GM21381 (cell line): ENCODE measurements at regions not wholly inside any gene's neighbourhood (a gene's known extent, or its start where the extent isn't known, plus 50 kb on each side); places are given as distances from the start of the nearest gene placed in this dataset.

ENCODE experiments used
- ATAC-seq: cut with Tn5 transposase; IDR thresholded peaks from one replicate; pipeline ENCODE4 v1.9.1; 2021; ENCODE audit warnings: mild to moderate bottlenecking, moderate library complexity; ENCODE audit not compliant: unreplicated experiment

GRCh38 chr16:6481894-6482293, 850.8 kb upstream of the RBFOX1 start:
- no peak for ATAC-seq

GRCh38 chr16:6453742-6454141, 878.9 kb upstream of the RBFOX1 start:
- no peak for ATAC-seq

- ATAC-seq, result no peak
Measured at GRCh38 chr16:6447021-6447790, 885.4 kb upstream of the RBFOX1 start.

DNA sequence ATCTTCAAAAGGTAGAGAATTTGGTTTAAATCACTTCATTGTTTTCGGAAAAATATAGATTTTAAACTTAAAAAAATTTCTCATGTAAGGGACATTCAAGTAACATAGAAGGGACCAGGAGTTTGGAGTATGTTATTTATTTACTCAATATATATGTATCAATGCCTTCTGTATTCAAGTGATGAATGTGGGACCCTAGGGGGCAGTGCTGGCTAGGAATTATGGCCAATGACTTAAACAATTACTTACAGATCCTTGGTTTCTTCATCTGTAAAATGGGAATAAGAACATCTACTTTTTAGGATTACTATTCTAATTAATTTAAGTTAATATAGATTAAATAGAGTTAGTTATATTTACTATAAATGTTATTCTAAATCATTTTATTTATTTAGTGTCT, 886.3 kb upstream of the RBFOX1 start:
- ATAC-seq, result no peak

GRCh38 chr16:6439129-6439528, 893.5 kb upstream of the RBFOX1 start:
- ATAC-seq, result no peak

DNA sequence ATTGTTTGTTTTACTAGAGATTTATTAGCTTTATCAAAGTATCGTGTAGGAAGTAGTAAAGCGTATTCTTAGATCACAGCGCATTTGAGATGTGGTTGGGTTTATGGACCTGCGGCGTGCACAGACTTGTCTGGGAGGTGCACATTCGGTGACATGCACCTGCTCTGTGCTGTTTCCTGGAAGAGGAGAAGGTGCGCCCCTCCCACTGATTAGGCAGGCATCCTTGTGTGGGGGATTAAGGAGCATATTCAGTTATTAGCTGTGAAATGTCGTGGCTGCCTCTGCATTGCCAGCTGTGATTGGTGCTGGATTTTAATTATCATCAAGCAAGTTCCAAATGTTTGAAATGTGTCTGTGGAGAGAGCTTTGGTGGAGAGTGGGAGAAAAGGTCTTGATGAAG, 903.8 kb upstream of the RBFOX1 start:
- no peak for ATAC-seq

GRCh38 chr16:6427621-6428020, 905.0 kb upstream of the RBFOX1 start:
- ATAC-seq, result no peak

GRCh38 chr16:6407596-6407995, 925.0 kb upstream of the RBFOX1 start:
- no peak for ATAC-seq

GRCh38 chr16:6406028-6406427, 926.6 kb upstream of the RBFOX1 start:
- no peak for ATAC-seq

GRCh38 chr16:6382924-6383459, 949.7 kb upstream of the RBFOX1 start:
- ATAC-seq, result no peak

- no peak for ATAC-seq
Measured at GRCh38 chr16:6381896-6382295, 950.7 kb upstream of the RBFOX1 start.

- ATAC-seq, result no peak
Measured at GRCh38 chr16:6377956-6378355, 954.7 kb upstream of the RBFOX1 start.

- ATAC-seq, result no peak
Measured at GRCh38 chr16:6375465-6376075, 957.1 kb upstream of the RBFOX1 start.

DNA sequence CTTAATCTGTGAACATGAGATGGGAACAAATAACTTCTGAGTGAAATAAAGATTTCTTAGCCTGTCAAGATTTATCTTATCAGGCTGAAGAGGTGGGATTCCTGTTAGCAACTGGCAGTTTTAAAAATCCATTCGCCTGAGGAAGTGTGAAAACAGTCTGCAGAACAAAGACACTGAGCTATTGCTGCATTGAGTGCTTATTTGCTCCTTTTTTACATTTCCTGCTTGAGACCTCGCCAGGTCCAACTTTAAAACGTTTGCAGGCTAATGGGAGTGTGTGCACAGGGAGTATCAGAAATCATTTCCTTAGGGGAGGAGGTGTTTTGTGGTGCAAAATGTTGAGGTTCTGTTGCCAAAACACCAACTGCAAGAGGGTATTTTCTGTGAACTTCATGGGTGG, 957.8 kb upstream of the RBFOX1 start:
- no peak for ATAC-seq

DNA sequence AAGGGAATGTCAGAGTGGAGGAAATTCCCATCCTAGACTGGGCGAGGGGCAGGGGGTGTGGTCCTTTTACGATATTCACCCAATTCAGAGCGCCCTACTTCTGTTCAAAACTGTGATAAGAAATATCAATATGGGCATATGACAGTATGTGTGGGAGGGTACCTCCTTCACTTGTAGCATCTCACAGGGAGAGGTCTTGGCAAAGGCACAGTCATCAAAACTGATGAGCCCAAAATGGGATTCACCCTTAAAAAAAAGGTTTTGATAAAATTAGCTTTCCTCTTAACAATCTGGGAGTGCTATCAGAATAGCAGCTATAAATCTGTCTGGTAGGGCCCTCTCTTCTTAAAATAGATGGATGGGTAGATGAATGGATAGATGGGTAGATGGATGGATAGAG, 967.8 kb upstream of the RBFOX1 start:
- no peak for ATAC-seq

- no peak for ATAC-seq
Measured at GRCh38 chr16:6363896-6364607, 968.6 kb upstream of the RBFOX1 start.

DNA sequence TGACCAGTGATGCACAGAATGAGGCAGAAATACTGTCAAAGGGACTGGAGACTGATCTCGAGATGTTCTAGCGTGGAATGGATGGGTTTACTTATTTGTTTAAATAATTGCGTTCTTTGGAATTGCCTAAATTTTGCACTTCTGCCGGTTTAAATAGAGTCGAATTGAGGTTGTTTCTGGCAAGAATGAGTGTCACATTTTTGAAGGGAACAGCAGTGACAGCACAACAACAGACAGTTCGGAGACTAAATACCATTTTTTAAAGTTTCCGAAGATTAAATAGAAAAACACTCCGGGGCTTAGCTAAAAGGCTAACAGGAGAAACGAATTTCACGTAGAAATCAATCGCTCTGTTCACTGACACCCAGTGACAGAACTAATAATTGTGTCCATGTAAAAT, 969.2 kb upstream of the RBFOX1 start:
- no peak for ATAC-seq

GRCh38 chr16:6362321-6362720, 970.3 kb upstream of the RBFOX1 start:
- ATAC-seq, result no peak

- no peak for ATAC-seq
Measured at GRCh38 chr16:6360641-6361040, 972.0 kb upstream of the RBFOX1 start.

DNA sequence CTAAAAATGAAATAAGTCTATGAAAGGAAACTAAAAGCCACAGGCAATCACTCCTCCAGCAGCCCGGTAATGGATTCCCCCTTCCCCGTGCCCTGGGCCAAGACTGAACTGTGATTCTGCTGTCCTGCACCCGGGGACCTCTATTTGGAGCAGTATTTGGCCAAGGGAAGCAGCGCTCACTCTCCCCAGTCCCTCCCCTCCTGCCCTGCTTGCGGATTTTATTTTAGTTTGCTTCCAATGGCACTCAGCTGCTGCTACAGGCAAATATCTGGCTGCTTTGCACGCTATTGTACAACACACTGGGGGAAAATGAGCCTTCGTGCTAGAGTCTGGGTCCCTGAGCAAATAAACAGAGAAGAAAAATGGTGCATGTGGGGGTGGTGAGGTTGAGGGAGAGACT, 975.7 kb upstream of the RBFOX1 start:
- ATAC-seq, result no peak

DNA sequence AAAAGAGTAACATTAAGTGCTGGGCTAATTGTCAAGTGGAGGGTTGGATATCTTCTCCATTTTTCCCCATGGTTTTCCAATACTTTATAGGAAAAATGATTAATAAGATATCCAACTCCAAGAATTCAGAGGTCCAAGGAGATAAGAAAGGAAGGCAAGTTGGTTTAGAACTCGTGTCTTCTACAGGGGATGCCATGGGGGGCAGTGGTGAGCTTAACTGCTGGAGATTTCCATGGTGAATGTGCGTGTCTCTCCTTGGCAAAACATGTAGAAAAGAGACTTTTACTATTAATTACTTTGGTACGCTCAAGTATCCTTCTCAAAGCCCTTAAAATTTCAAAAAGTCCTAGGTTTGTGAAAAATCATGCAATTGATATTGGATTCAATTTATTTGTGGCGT, 982.9 kb upstream of the RBFOX1 start:
- ATAC-seq, result no peak

- ATAC-seq, result no peak
Measured at GRCh38 chr16:6345090-6345489, 987.6 kb upstream of the RBFOX1 start.
